Heart left ventricle (tissue), 13 donors: ENCODE measurements at regions not wholly inside any gene's neighbourhood (a gene's known extent, or its start where the extent isn't known, plus 50 kb on each side); places are given as distances from the start of the nearest gene placed in this dataset.

Experiments
- POLR2A ChIP-seq, 2 donors: fragments of 450-650 bp; IDR thresholded peaks; one replicate each; pipeline ENCODE4 v1.6.1; 2017; ENCODE audit warnings: antibody characterized with exemption in 2 of 2, mild to moderate bottlenecking in 2 of 2, moderate library complexity in 2 of 2
- TF ChIP-seq, protein P1 (sequence below), 12 donors: fragments of 200-600 bp; sonication (generic) in 4 of 12; IDR thresholded peaks; one replicate each; pipeline versions ENCODE4 v1.5.0 to v1.8.0; 2018 to 2022; ENCODE audit warnings: antibody characterized with exemption in 12 of 12, mild to moderate bottlenecking in 5 of 12
- donor health status: ischemic (EF 13 %, LVEDD 7.1; RV severe dilation, severe dysfunction).
- donor health status: DM: no; HTN: yes; CAD: no.
- donor health status: DM: no; HTN: no; CAD: no.
- donor health status: ischemic (EF 25% LVEDD 6.9; RV normal size, moderate dysfunction).
- donor health status: ischemic (EF 25% LVEDD 5.7; RV mildly dilated, moderate dysfunction).
- donor health status: ischemic (EF 35%, LVEDD 5.7; RV mildly dilated, moderate dysfunction).
- donor health status: nonischemic (EF 11% LVEDD 7.7; RV severe dilation, severe dysfunction).
- donor health status: DM: yes; HTN: yes; CAD: no.
- donor health status: PGD.
- donor health status: ischemic (EF 29% LVEDD 5.4; RV normal size, mild dysfunction).
- donor health status: nonischemic (EF 23%, LVEDD 6.1; RV moderate dilation, normal function).

- TF ChIP-seq, protein P1, sequence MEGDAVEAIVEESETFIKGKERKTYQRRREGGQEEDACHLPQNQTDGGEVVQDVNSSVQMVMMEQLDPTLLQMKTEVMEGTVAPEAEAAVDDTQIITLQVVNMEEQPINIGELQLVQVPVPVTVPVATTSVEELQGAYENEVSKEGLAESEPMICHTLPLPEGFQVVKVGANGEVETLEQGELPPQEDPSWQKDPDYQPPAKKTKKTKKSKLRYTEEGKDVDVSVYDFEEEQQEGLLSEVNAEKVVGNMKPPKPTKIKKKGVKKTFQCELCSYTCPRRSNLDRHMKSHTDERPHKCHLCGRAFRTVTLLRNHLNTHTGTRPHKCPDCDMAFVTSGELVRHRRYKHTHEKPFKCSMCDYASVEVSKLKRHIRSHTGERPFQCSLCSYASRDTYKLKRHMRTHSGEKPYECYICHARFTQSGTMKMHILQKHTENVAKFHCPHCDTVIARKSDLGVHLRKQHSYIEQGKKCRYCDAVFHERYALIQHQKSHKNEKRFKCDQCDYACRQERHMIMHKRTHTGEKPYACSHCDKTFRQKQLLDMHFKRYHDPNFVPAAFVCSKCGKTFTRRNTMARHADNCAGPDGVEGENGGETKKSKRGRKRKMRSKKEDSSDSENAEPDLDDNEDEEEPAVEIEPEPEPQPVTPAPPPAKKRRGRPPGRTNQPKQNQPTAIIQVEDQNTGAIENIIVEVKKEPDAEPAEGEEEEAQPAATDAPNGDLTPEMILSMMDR (IDR thresholded peaks at IDR 0.05), result no peak
- TF ChIP-seq POLR2A (IDR thresholded peaks at IDR 0.05), result no peak
Observed at GRCh38 chr4:120319046-120319767, 252.6 kb upstream of the MAD2L1 start.
